Heart right ventricle (tissue), 16 donors: ENCODE measurements at regions not wholly inside any gene's neighbourhood (a gene's known extent, or its start where the extent isn't known, plus 50 kb on each side); places are given as distances from the start of the nearest gene placed in this dataset.
A peak's percentile ranks its signal among the peaks of the same experiment; 100 is the strongest.

ENCODE experiments used
- ATAC-seq, 8 donors: fragments of 200-7000 bp; cut with Tn5 transposase; one replicate each; pipeline ENCODE4 v1.9.1; 2020; ENCODE audit warnings: mild to moderate bottlenecking in 8 of 8, moderate library complexity in 8 of 8, moderate number of reproducible peaks in 1 of 8
- DNase-seq, 2 donors: peaks; one replicate each; pipeline ENCODE4 v3.0.0-alpha.2; 2020
- H3K27ac ChIP-seq, 10 donors: fragments of 200-600 bp; sonication (generic) in 2 of 10; one replicate each; pipeline versions ENCODE4 v1.5.0 to v1.8.0; 2020 to 2022; ENCODE audit warnings: mild to moderate bottlenecking in 3 of 10
- H3K27me3 ChIP-seq, 7 donors: fragments of 200-600 bp; one replicate each; pipeline ENCODE4 v1.8.0; 2021 to 2022; ENCODE audit warnings: mild to moderate bottlenecking in 2 of 7
- H3K36me3 ChIP-seq, 9 donors: fragments of 200-600 bp; sonication (generic) in 1 of 9; one replicate each; pipeline versions ENCODE4 v1.5.0 to v1.8.0; 2020 to 2022; ENCODE audit warnings: mild to moderate bottlenecking in 2 of 9
- H3K4me1 ChIP-seq, 9 donors: fragments of 200-600 bp; sonication (generic) in 1 of 9; one replicate each; pipeline versions ENCODE4 v1.5.0 to v1.8.0; 2020 to 2022; ENCODE audit warnings: mild to moderate bottlenecking in 4 of 9
- H3K4me3 ChIP-seq, 10 donors: fragments of 200-600 bp; sonication (generic) in 2 of 10; one replicate each; pipeline versions ENCODE4 v1.5.0 to v1.8.0; 2020 to 2022; ENCODE audit warnings: mild to moderate bottlenecking in 7 of 10, moderate library complexity in 2 of 10
- H3K9me3 ChIP-seq, 11 donors: fragments of 200-600 bp in 10 of 11; sonication (generic) in 2 of 11; one replicate each; pipeline versions ENCODE4 v1.5.0 to v1.8.0; 2013 to 2022; ENCODE audit warnings: mild to moderate bottlenecking in 2 of 11, control low read depth in 1 of 11, moderate library complexity in 1 of 11
- CTCF ChIP-seq, 9 donors: fragments of 200-600 bp; sonication (generic) in 2 of 9; IDR thresholded peaks; one replicate each; pipeline versions ENCODE4 v1.5.0 to v1.8.0; 2021 to 2022; ENCODE audit warnings: antibody characterized with exemption in 9 of 9, mild to moderate bottlenecking in 5 of 9, moderate library complexity in 1 of 9
- WGBS, 2 donors: extraction: QIAGEN DNeasy Blood & Tissue Kit; methylation state at CpG; one replicate each; pipeline ENCODE4 v1.1.7; 2013; ENCODE audit warnings: inconsistent platforms in 1 of 2; 5-methylcytosine and 5-hydroxymethylcytosine counted together
- intact Hi-C, 10 donors: fragments of 100-400 bp; cut with DNase I; formaldehyde crosslinking; loops; one replicate each; pipeline versions ENCODE4 v1.11.1 to v1.14.2; 2022
- donor health status: Arrhythmogenic right ventricular cardiomyopathy.
- donor health status: ischemic (EF 13 %, LVEDD 7.1; RV severe dilation, severe dysfunction).
- donor health status: healthy with polysubstance abuse.
- donor health status: DM: no; HTN: yes; CAD: no.
- donor health status: DM: no; HTN: no; CAD: no.
- donor health status: ischemic (EF 25% LVEDD 6.9; RV normal size, moderate dysfunction).
- donor health status: ischemic (EF 25% LVEDD 5.7; RV mildly dilated, moderate dysfunction).
- donor health status: healthy.
- donor health status: DM: yes; HTN: yes; CAD: no.
- donor health status: Ischemic cardiomyopathy.
- donor health status: ischemic (EF 35%, LVEDD 5.7; RV mildly dilated, moderate dysfunction).
- donor health status: nonischemic (EF 11% LVEDD 7.7; RV severe dilation, severe dysfunction).
- donor health status: DM: yes; HTN: yes; CAD: no.
- donor health status: PGD.
- donor health status: ischemic (EF 29% LVEDD 5.4; RV normal size, mild dysfunction).
- donor health status: nonischemic (EF 23%, LVEDD 6.1; RV moderate dilation, normal function).

DNA sequence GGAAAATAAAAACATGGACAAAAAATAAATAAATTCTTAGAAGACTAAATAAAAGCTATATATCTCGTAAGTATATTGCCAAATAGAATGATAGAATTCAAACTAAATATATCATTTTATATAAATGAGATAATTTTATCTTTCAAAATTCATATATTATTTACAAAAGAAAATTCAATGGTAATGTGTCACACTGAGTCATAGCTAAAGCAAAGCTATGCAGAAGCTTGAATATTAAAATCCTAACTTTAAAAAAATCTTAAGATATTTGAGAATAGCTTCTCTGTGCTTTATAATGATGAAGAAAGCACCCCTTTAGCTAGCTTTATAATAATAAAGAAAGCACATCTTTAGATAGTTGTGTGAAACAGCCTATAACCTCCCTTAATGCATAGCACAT is 1010.8 kb downstream of the OTOL1 start:
- 80 to 85% methylated on average over 1 of the region's 1 CpG for WGBS, 2 donors
- ATAC-seq (no peak), DNase-seq (no peak)

GRCh38 chr3:162512488-162512887 is 1015.9 kb downstream of the OTOL1 start:
- intact Hi-C loops, result no loop called here
- no peaks in the 10 kb centered on the region for H3K4me1 ChIP-seq
- no peaks in the 10 kb centered on the region for H3K9me3 ChIP-seq
- TF ChIP-seq CTCF (IDR thresholded peaks at IDR 0.05), result no peak
- DNase-seq (no peak), ATAC-seq (no peak)
- no peaks in the 10 kb centered on the region for H3K36me3 ChIP-seq
- 29 to 40% methylated on average over 2 of the region's 2 CpGs for WGBS, 2 donors
- H3K27me3 ChIP-seq, result no peaks in the 10 kb centered on the region
- H3K4me3 ChIP-seq, result no peak overlapping the region
- no peak overlapping the region for H3K27ac ChIP-seq

More for the DNA sequence above, 1010.8 kb downstream of the OTOL1 start:
- intact Hi-C loops, result no loop called here
- H3K9me3 ChIP-seq, result peaks cover 0 to 6% (median 0%) of the 10 kb centered on the region in 11 donors
- H3K27ac ChIP-seq, result no peak overlapping the region
- no peaks in the 10 kb centered on the region for H3K27me3 ChIP-seq
- no peak overlapping the region for H3K4me3 ChIP-seq
- H3K4me1 ChIP-seq, result no peaks in the 10 kb centered on the region
- no peaks in the 10 kb centered on the region for H3K36me3 ChIP-seq
- TF ChIP-seq CTCF (IDR thresholded peaks at IDR 0.05), result no peak

GRCh38 chr3:162517110-162517509 is 1020.5 kb downstream of the OTOL1 start:
- peak in 2 of 9 donors; percentile 13 to 18 for TF ChIP-seq CTCF (IDR thresholded peaks at IDR 0.05)
- no peak for DNase-seq
- no peaks in the 10 kb centered on the region for H3K27me3 ChIP-seq
- no peaks in the 10 kb centered on the region for H3K36me3 ChIP-seq
- H3K4me1 ChIP-seq, result no peaks in the 10 kb centered on the region
- no peak overlapping the region for H3K27ac ChIP-seq
- intact Hi-C loops, result no loop called here
- H3K9me3 ChIP-seq, result no peaks in the 10 kb centered on the region
- no peak for ATAC-seq
- H3K4me3 ChIP-seq, result no peak overlapping the region

GRCh38 chr3:162521669-162522068 is 1025.1 kb downstream of the OTOL1 start:
- Histone ChIP-seq H3K36me3 (no peaks in the 10 kb centered on the region), H3K4me3 (no peak overlapping the region), H3K9me3 (no peaks in the 10 kb centered on the region), H3K27ac (no peak overlapping the region), H3K27me3 (no peaks in the 10 kb centered on the region), H3K4me1 (no peaks in the 10 kb centered on the region)
- DNase-seq (no peak), ATAC-seq (no peak)
- TF ChIP-seq CTCF (IDR thresholded peaks at IDR 0.05), result no peak
- intact Hi-C loops, result no loop called here
- WGBS, 2 donors, result 92% methylated on average over 2 of the region's 2 CpGs
